A549 (cell line): ENCODE measurements at regions not wholly inside any gene's neighbourhood (a gene's known extent, or its start where the extent isn't known, plus 50 kb on each side); places are given as distances from the start of the nearest gene placed in this dataset.

Experiments used
- ATAC-seq, 2 experiments: fragments of 200-7000 bp in 1 of 2; fragments of >200 bp in 1 of 2; cut with Nextera tagmentation in 1 of 2; cut with Tn5 transposase in 1 of 2; 3 replicates each; pipeline versions ENCODE4 v1.8.0 to v1.9.1; 2018 to 2020; ENCODE audit warnings: mild to moderate bottlenecking in 1 of 2, moderate library complexity in 1 of 2
- CTCF ChIA-PET: fragments of 300-600 bp; sonication (Branson Sonifier 250); formaldehyde crosslinking; extraction: SDS; loops from one replicate; lab custom pipeline; 2021; ENCODE audit warnings: antibody characterized with exemption, inconsistent platforms; lab: Yijun Ruan, JAX
- POLR2A ChIA-PET: fragments of 350-600 bp; formaldehyde crosslinking; extraction: SDS; loops from one replicate; lab custom pipeline; 2021; ENCODE audit warnings: antibody characterized with exemption, inconsistent platforms; lab: Yijun Ruan, JAX
- DNase-seq, 2 experiments: peaks; one replicate each; pipeline versions ENCODE4 v3.0.0 to v3.0.0-alpha.2; 2011 to 2016; ENCODE audit warnings: low read depth in 1 of 2, low spot score in 1 of 2
- FAIRE-seq: peaks from 2 replicates; lab custom pipeline; 2011; peaks lifted over from hg19 to GRCh38; lab: Jason Lieb, UNC
- H3K27ac ChIP-seq, 2 experiments: fragments of >200 bp; sonication (Bioruptor Twin); formaldehyde crosslinking; 3 replicates each; pipeline ENCODE4 v1.5.1; 2016 to 2017
- H3K4me1 ChIP-seq: fragments of >200 bp; sonication (Bioruptor Twin); formaldehyde crosslinking; 3 replicates; pipeline ENCODE4 v1.6.1; 2016
- H3K4me2 ChIP-seq: fragments of >200 bp; sonication (Bioruptor Twin); formaldehyde crosslinking; 3 replicates; pipeline ENCODE4 v1.6.1; 2016
- H3K4me3 ChIP-seq: fragments of >200 bp; sonication (Bioruptor Twin); formaldehyde crosslinking; 3 replicates; pipeline ENCODE4 v1.5.1; 2016
- H3K9me3 ChIP-seq: fragments of >200 bp; sonication (Bioruptor Twin); formaldehyde crosslinking; 3 replicates; pipeline ENCODE4 v1.6.1; 2016
- BHLHE40 ChIP-seq: IDR thresholded peaks from 2 replicates; pipeline ENCODE4 v1.6.1; 2012; ENCODE audit warnings: low read depth, low read length, inconsistent platforms
- CBX8 ChIP-seq: fragments of 200-600 bp; sonication (generic); IDR thresholded peaks from 2 replicates; pipeline ENCODE4 v1.6.1; 2016
- CEBPB ChIP-seq, 2 experiments: fragments of >200 bp in 1 of 2; sonication (Bioruptor Twin) in 1 of 2; formaldehyde crosslinking in 1 of 2; IDR thresholded peaks; 2 replicates each; pipeline ENCODE4 v1.6.1; 2012 to 2016
- ESRRA ChIP-seq: fragments of 150-350 bp; IDR thresholded peaks from 2 replicates; pipeline ENCODE4 v1.6.1; 2014; ENCODE audit warnings: mild to moderate bottlenecking, low read length, borderline replicate concordance
- FOSB ChIP-seq: fragments of 250-450 bp; sonication (Bioruptor Pico); IDR thresholded peaks from 2 replicates; pipeline ENCODE4 v1.5.0; 2020; ENCODE audit warnings: mild to moderate bottlenecking, moderate library complexity
- FOSL2 ChIP-seq, 2 experiments: fragments of 450-650 bp in 1 of 2; fragments of >200 bp in 1 of 2; sonication (Bioruptor Twin) in 1 of 2; formaldehyde crosslinking; IDR thresholded peaks; 2 replicates each; pipeline versions ENCODE4 v1.5.0 to v1.6.1; 2016 to 2020; ENCODE audit warnings: mild to moderate bottlenecking in 1 of 2, moderate library complexity in 1 of 2
- HEYL ChIP-seq: fragments of 250-450 bp; sonication (Bioruptor Pico); IDR thresholded peaks from 2 replicates; pipeline ENCODE4 v1.8.0; 2021; ENCODE audit warnings: mild to moderate bottlenecking, moderate library complexity
- HOXB5 ChIP-seq: fragments of 250-450 bp; sonication (Bioruptor Pico); IDR thresholded peaks from 2 replicates; pipeline ENCODE4 v1.5.0; 2020; ENCODE audit warnings: mild to moderate bottlenecking, moderate library complexity
- JUN ChIP-seq, 2 experiments: fragments of >200 bp; sonication (Bioruptor Twin); formaldehyde crosslinking; IDR thresholded peaks; 2 replicates in 1 of 2; 3 replicates in 1 of 2; pipeline ENCODE4 v1.6.1; 2016 to 2017
- KDM5A ChIP-seq: fragments of 200-600 bp; sonication (generic); IDR thresholded peaks from 2 replicates; pipeline ENCODE4 v1.6.1; 2016; ENCODE audit warnings: antibody characterized with exemption, mild to moderate bottlenecking
- MAZ ChIP-seq: fragments of 150-350 bp; IDR thresholded peaks from 2 replicates; pipeline ENCODE4 v1.6.1; 2014; ENCODE audit warnings: antibody characterized with exemption, low read depth, low read length, borderline replicate concordance
- PHF8 ChIP-seq: fragments of 200-600 bp; sonication (generic); IDR thresholded peaks from 2 replicates; pipeline ENCODE4 v1.6.1; 2016; ENCODE audit warnings: low read depth, mild to moderate bottlenecking, antibody characterized with exemption, moderate library complexity, borderline replicate concordance
- POLR2A ChIP-seq: IDR thresholded peaks from 2 replicates; pipeline ENCODE4 v1.6.1; 2012; ENCODE audit warnings: mild to moderate bottlenecking, low read length
- RAD21 ChIP-seq, 2 experiments: fragments of >200 bp in 1 of 2; sonication (Bioruptor Twin) in 1 of 2; formaldehyde crosslinking in 1 of 2; IDR thresholded peaks in 1 of 2; conservative IDR thresholded peaks in 1 of 2; 2 replicates in 1 of 2; 3 replicates in 1 of 2; pipeline ENCODE4 v1.6.1; 2012 to 2018; ENCODE audit warnings: inconsistent platforms in 1 of 2
- RCOR1 ChIP-seq: fragments of 150-350 bp; IDR thresholded peaks from 2 replicates; pipeline ENCODE4 v1.6.1; 2014; ENCODE audit warnings: antibody characterized with exemption, low read length, low read depth
- RNF2 ChIP-seq: fragments of 200-600 bp; sonication (generic); IDR thresholded peaks from 2 replicates; pipeline ENCODE4 v1.6.1; 2016; ENCODE audit warnings: low read depth, mild to moderate bottlenecking, antibody characterized with exemption, moderate library complexity, borderline replicate concordance
- SMC3 ChIP-seq: fragments of >200 bp; sonication (Bioruptor Twin); formaldehyde crosslinking; IDR thresholded peaks from 3 replicates; pipeline ENCODE4 v1.6.1; 2018; ENCODE audit warnings: inconsistent platforms
- SREBF2 ChIP-seq: fragments of 450-650 bp; IDR thresholded peaks from 2 replicates; pipeline ENCODE4 v1.6.1; 2014; ENCODE audit warnings: mild to moderate bottlenecking, moderate library complexity
- ZC3H11A ChIP-seq: fragments of 450-650 bp; IDR thresholded peaks from 2 replicates; pipeline ENCODE4 v1.6.1; 2014; ENCODE audit warnings: antibody characterized with exemption, mild to moderate bottlenecking
- WGBS: methylation state at CpG from one replicate; pipeline ENCODE4 v1.1.6; 2017; ENCODE audit errors: missing lambda C conversion rate; 5-methylcytosine and 5-hydroxymethylcytosine counted together
- TF ChIP-seq, protein P1 (sequence below): fragments of >200 bp; sonication (Bioruptor Twin); formaldehyde crosslinking; IDR thresholded peaks from 3 replicates; pipeline ENCODE4 v1.6.1; 2016
- TF ChIP-seq, protein P2 (sequence below): IDR thresholded peaks from 2 replicates; pipeline ENCODE4 v1.6.1; 2012
- TF ChIP-seq, protein P3 (sequence below): fragments of 250-450 bp; sonication (Bioruptor Pico); IDR thresholded peaks from 2 replicates; pipeline ENCODE4 v1.5.0; 2020; ENCODE audit warnings: low read depth, mild to moderate bottlenecking, moderate library complexity
- TF ChIP-seq, protein P4 (sequence below): fragments of >200 bp; sonication (Bioruptor Twin); formaldehyde crosslinking; IDR thresholded peaks from 3 replicates; pipeline ENCODE4 v1.5.1; 2016

DNA sequence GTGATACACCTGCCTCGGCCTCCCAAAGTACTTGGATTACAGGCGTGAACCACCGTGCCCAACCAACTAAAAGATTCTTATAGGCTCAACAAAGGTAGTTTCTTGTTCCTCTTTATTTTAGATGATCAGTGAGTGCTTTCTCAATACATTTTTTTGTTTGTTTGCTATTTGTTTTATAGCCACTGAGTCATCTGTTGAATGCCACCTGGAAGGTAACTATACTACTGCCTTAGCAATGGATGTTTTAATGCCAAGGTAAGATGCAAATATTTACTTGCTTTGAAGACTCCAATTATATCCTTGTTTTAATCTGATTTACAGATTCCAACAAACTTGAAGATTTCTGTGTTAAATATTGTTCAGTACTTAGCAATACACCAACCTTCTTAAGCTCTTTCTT is 2807.4 kb upstream of the PCDH20 start (continued):
- no peak for TF ChIP-seq CEBPB (IDR thresholded peaks at IDR 0.05)
- no peak for TF ChIP-seq FOSB (CRISPR knock-in tag)
- TF ChIP-seq, protein P1, sequence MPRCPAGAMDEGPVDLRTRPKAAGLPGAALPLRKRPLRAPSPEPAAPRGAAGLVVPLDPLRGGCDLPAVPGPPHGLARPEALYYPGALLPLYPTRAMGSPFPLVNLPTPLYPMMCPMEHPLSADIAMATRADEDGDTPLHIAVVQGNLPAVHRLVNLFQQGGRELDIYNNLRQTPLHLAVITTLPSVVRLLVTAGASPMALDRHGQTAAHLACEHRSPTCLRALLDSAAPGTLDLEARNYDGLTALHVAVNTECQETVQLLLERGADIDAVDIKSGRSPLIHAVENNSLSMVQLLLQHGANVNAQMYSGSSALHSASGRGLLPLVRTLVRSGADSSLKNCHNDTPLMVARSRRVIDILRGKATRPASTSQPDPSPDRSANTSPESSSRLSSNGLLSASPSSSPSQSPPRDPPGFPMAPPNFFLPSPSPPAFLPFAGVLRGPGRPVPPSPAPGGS = no peak

DNA sequence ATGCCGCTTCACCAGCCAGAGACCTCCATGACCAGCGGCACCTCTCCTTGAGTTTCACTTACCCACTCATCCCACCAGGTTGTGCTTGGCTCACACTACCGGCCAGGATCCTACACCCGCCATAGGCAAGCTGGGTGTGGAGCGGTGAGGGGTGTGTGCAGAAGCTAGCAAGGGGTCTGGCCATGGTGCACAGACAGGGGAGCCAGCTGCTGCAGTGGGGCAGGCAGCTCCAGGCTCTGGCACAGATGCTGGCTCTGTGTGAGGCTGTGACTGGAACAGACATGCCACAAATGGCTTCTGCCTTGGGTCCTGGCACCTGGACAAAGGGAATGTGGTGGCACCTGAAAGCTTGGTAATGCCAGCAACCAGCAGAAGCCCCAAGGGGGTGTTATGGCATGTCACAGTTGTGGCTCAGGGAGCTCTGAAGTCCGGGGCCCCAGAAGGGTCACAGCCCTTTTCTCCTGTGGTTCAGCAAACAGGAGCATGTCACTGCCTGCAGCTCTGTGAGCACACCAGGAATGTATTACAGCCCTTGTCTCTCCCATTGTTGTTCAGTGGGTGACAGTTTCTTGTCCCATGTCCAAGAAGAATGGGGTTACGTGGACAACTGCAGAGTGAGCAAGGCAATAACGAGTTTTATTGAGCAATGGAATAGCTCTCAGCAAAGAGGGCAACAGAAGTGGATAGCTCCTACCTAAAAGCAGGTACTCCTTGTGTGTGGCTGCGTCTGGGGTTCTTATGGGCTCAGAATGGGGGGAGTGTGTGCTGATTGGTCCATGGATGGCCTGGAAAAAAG is 2791.0 kb upstream of the PCDH20 start:
- ATAC-seq (no peak), DNase-seq (no peak), FAIRE-seq (no peak)
- Histone ChIP-seq H3K9me3 (no peaks in the 10 kb centered on the region), H3K4me3 (no peak overlapping the region), H3K4me1 (no peaks in the 10 kb centered on the region), H3K4me2 (no peak overlapping the region), H3K27ac (no peak overlapping the region)
- 29% methylated on average over 6 of the region's 9 CpGs for WGBS
- CTCF ChIA-PET = no interaction called here
- POLR2A ChIA-PET = no interaction called here
- TF ChIP-seq POLR2A (no peak), CBX8 (no peak), CEBPB (IDR thresholded peaks at IDR 0.05) (no peak), ZC3H11A (no peak), JUN (IDR thresholded peaks at IDR 0.05) (no peak), RNF2 (no peak), RAD21 (conservative IDR thresholded peaks at IDR 0.05 in 1 of 2, IDR thresholded peaks at IDR 0.05 in 1 of 2) (no peak), HEYL (no peak), MAZ (no peak), HOXB5 (CRISPR knock-in tag) (no peak), PHF8 (no peak), RCOR1 (no peak)
- TF ChIP-seq, protein P2, sequence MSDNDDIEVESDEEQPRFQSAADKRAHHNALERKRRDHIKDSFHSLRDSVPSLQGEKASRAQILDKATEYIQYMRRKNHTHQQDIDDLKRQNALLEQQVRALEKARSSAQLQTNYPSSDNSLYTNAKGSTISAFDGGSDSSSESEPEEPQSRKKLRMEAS = no peak
- TF ChIP-seq, protein P3, sequence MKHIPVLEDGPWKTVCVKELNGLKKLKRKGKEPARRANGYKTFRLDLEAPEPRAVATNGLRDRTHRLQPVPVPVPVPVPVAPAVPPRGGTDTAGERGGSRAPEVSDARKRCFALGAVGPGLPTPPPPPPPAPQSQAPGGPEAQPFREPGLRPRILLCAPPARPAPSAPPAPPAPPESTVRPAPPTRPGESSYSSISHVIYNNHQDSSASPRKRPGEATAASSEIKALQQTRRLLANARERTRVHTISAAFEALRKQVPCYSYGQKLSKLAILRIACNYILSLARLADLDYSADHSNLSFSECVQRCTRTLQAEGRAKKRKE (CRISPR knock-in tag) = no peak

DNA sequence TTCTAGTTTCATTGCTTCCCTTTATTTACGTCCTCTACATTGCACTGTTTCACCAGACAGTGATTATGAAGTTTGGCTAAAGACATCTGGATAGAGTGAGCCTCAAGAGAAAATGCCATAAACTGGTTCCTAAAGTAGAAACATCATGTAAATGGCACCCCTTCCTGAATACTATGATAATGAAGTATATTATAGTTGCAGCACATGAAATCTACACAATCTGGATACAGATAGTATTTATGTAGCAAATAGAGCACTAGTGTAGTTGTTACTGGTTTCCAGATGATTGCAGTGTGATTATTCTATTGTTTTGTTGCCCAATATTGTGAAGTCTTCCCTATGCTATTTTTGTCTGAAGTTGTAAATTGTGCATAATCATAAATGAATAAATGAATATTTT is 2786.9 kb upstream of the PCDH20 start:
- no peaks in the 10 kb centered on the region for H3K4me1 ChIP-seq
- DNase-seq (no peak), ATAC-seq (no peak), FAIRE-seq (no peak)
- no peak overlapping the region for H3K4me3 ChIP-seq
- H3K9me3 ChIP-seq = no peaks in the 10 kb centered on the region
- no peak overlapping the region for H3K4me2 ChIP-seq
- TF ChIP-seq KDM5A (no peak), SREBF2 (no peak), SMC3 (no peak), FOSL2 (IDR thresholded peaks at IDR 0.05) (no peak), FOSL2 (CRISPR knock-in tag; IDR thresholded peaks at IDR 0.05) (no peak), MAZ (no peak), ESRRA (no peak), BHLHE40 (no peak)
- TF ChIP-seq, protein P4, sequence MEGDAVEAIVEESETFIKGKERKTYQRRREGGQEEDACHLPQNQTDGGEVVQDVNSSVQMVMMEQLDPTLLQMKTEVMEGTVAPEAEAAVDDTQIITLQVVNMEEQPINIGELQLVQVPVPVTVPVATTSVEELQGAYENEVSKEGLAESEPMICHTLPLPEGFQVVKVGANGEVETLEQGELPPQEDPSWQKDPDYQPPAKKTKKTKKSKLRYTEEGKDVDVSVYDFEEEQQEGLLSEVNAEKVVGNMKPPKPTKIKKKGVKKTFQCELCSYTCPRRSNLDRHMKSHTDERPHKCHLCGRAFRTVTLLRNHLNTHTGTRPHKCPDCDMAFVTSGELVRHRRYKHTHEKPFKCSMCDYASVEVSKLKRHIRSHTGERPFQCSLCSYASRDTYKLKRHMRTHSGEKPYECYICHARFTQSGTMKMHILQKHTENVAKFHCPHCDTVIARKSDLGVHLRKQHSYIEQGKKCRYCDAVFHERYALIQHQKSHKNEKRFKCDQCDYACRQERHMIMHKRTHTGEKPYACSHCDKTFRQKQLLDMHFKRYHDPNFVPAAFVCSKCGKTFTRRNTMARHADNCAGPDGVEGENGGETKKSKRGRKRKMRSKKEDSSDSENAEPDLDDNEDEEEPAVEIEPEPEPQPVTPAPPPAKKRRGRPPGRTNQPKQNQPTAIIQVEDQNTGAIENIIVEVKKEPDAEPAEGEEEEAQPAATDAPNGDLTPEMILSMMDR = no peak
- no peak overlapping the region for H3K27ac ChIP-seq
- ChIA-PET CTCF (no interaction called here), POLR2A (no interaction called here)
- WGBS = 21% methylated on average over 1 of the region's 1 CpG
